ENCODE measurements at regions not wholly inside any gene's neighbourhood (a gene's known extent, or its start where the extent isn't known, plus 50 kb on each side); places are given as distances from the start of the nearest gene placed in this dataset.

- no peak for DNase-seq (ENCODE audit: low spot score)
Measured at GRCh38 chr1:195568389-195568788, 1039.9 kb downstream of the KCNT2 start.

GRCh38 chr1:195562074-195562473 lies 1046.2 kb downstream of the KCNT2 start:
- no peak for DNase-seq (ENCODE audit: low spot score)

GRCh38 chr1:195550071-195550862 lies 1058.0 kb downstream of the KCNT2 start:
- no peak for DNase-seq (ENCODE audit: low spot score)

GRCh38 chr1:195530961-195531360 lies 1077.3 kb downstream of the KCNT2 start:
- no peak for DNase-seq (ENCODE audit: low spot score)

- no peak for DNase-seq (ENCODE audit: low spot score)
Measured at GRCh38 chr1:195529881-195530280, 1078.4 kb downstream of the KCNT2 start.

- DNase-seq (ENCODE audit: low spot score): no peak
Measured at GRCh38 chr1:195520757-195521156, 1087.5 kb downstream of the KCNT2 start.

- DNase-seq (ENCODE audit: low spot score): no peak
Measured at GRCh38 chr1:195516036-195516435, 1092.2 kb downstream of the KCNT2 start.

- DNase-seq (ENCODE audit: low spot score): no peak
Measured at GRCh38 chr1:195511501-195511900, 1096.7 kb downstream of the KCNT2 start.

- DNase-seq (ENCODE audit: low spot score): no peak
Measured at GRCh38 chr1:195501118-195501517, 1107.1 kb downstream of the KCNT2 start.

GRCh38 chr1:195495720-195496635 lies 1112.3 kb downstream of the KCNT2 start:
- DNase-seq (ENCODE audit: low spot score): no peak

- DNase-seq (ENCODE audit: low spot score): no peak
Measured at GRCh38 chr1:195482137-195482536, 1126.1 kb downstream of the KCNT2 start.

- no peak for DNase-seq (ENCODE audit: low spot score)
Measured at GRCh38 chr1:195481293-195481692, 1126.9 kb downstream of the KCNT2 start.

GRCh38 chr1:195475568-195475967 lies 1132.7 kb downstream of the KCNT2 start:
- DNase-seq (ENCODE audit: low spot score): no peak

- no peak for DNase-seq (ENCODE audit: low spot score)
Measured at GRCh38 chr1:195472291-195472690, 1135.9 kb downstream of the KCNT2 start.

GRCh38 chr1:195466639-195467038 lies 1141.6 kb downstream of the KCNT2 start:
- no peak for DNase-seq (ENCODE audit: low spot score)

- DNase-seq (ENCODE audit: low spot score): no peak
Measured at GRCh38 chr1:195462646-195463045, 1145.6 kb downstream of the KCNT2 start.

GRCh38 chr1:195462152-195462551 lies 1146.1 kb downstream of the KCNT2 start:
- no peak for DNase-seq (ENCODE audit: low spot score)

GRCh38 chr1:195458365-195458764 lies 1149.9 kb downstream of the KCNT2 start:
- no peak for DNase-seq (ENCODE audit: low spot score)

- DNase-seq (ENCODE audit: low spot score): no peak
Measured at GRCh38 chr1:195450794-195451193, 1157.4 kb downstream of the KCNT2 start.

GRCh38 chr1:195439661-195440060 lies 1168.6 kb downstream of the KCNT2 start:
- no peak for DNase-seq (ENCODE audit: low spot score)

GRCh38 chr1:195434566-195435203 lies 1173.6 kb downstream of the KCNT2 start:
- no peak for DNase-seq (ENCODE audit: low spot score)

- DNase-seq (ENCODE audit: low spot score): no peak
Measured at GRCh38 chr1:195430826-195431225, 1177.4 kb downstream of the KCNT2 start.

GRCh38 chr1:195428927-195429326 lies 1179.3 kb downstream of the KCNT2 start:
- no peak for DNase-seq (ENCODE audit: low spot score)

All from left forelimb (tissue), 1 donor.